Motor neuron (in vitro differentiated cells): ENCODE measurements at regions not wholly inside any gene's neighbourhood (a gene's known extent, or its start where the extent isn't known, plus 50 kb on each side); places are given as distances from the start of the nearest gene placed in this dataset.
"Not testable (repeated sequence)": the region's sequence is repeated elsewhere in the genome, so short reads cannot be mapped to it uniquely, and the experiment has no call there.

Experiments
- ATAC-seq, 8 experiments: fragments of 200-7000 bp; cut with Tn5 transposase; replicated peaks in 6 of 8; 2 replicates each; pipeline ENCODE4 v1.8.0; 2021; ENCODE audit warnings: mild to moderate bottlenecking in 8 of 8, moderate library complexity in 8 of 8
- H3K27ac ChIP-seq, 2 donors: fragments of 250-450 bp; sonication (Bioruptor Pico); 2 replicates each; pipeline ENCODE4 v1.9.0; 2021; ENCODE audit warnings: antibody characterized with exemption in 2 of 2, mild to moderate bottlenecking in 2 of 2, moderate library complexity in 1 of 2
- H3K4me1 ChIP-seq, 2 donors: fragments of 250-450 bp; sonication (Bioruptor Pico); replicated peaks in 1 of 2; 2 replicates each; pipeline ENCODE4 v1.6.1; 2021; ENCODE audit warnings: antibody characterized with exemption in 2 of 2, mild to moderate bottlenecking in 2 of 2, moderate library complexity in 1 of 2
- H3K4me3 ChIP-seq, 5 donors: fragments of 250-450 bp; sonication (Bioruptor Pico); 2 replicates each; pipeline ENCODE4 v1.9.0; 2021; ENCODE audit warnings: antibody characterized with exemption in 5 of 5, mild to moderate bottlenecking in 5 of 5, moderate library complexity in 4 of 5
- WGBS, 10 experiments: fragments of 450-650 bp; shearing (Covaris generic); methylation state at CpG; one replicate each; pipeline ENCODE4 v1.0.0; 2022; 5-methylcytosine and 5-hydroxymethylcytosine counted together
- in situ Hi-C, 9 experiments: fragments of 400-800 bp; cut with MboI; loops; one replicate each; pipeline ENCODE4 v1.15.0; 2021; ENCODE audit warnings: low sequenced_read_pairs in 9 of 9, low pct_unique_long_range_greater_than_20kb in 2 of 9; ENCODE audit not compliant: unreplicated experiment in 9 of 9

- Histone ChIP-seq H3K27ac (no peak overlapping the region), H3K4me3 (no peak overlapping the region), H3K4me1 (no peaks in the 10 kb centered on the region)
- peak in 3 of 8 experiments; percentile 90 to 98 (median 94) for ATAC-seq
- in situ Hi-C loops = no loop called here
- 0 to 18% (median 0%) methylated on average over 1 to 3 of the region's 4 CpGs; no CpG with 5 or more reads in 7 of the 10 experiments for WGBS, 10 experiments
Observed at GRCh38 chrX:47776292-47777006, 60.3 kb upstream of the ZNF81 start.

- in situ Hi-C loops = no loop called here
- no peaks in the 10 kb centered on the region for H3K4me1 ChIP-seq
- no peak overlapping the region for H3K4me3 ChIP-seq
- no peak for ATAC-seq
- 0 to 50% (median 7%) methylated on average over 1 of the region's 2 CpGs; no CpG with 5 or more reads in 6 of the 10 experiments for WGBS, 10 experiments
- H3K27ac ChIP-seq = no peak overlapping the region
Observed at GRCh38 chrX:47772764-47773163, 63.9 kb upstream of the ZNF81 start.

- no peak for ATAC-seq
- in situ Hi-C loops = no loop called here
- Histone ChIP-seq H3K27ac (no peak overlapping the region), H3K4me3 (no peak overlapping the region), H3K4me1 (no peaks in the 10 kb centered on the region)
- 0 to 83% (median 25%) methylated on average over 1 of the region's 1 CpG; no CpG with 5 or more reads in 6 of the 10 experiments for WGBS, 10 experiments
Observed at GRCh38 chrX:47771473-47771872, 65.2 kb upstream of the ZNF81 start.

- WGBS, 10 experiments = 17 to 100% (median 44%) methylated on average over 1 of the region's 1 CpG; no CpG with 5 or more reads in 7 of the 10 experiments
- H3K4me1 ChIP-seq, ATAC-seq, in situ Hi-C loops, H3K27ac ChIP-seq, H3K4me3 ChIP-seq: not testable (repeated sequence)
Observed at GRCh38 chrX:47762826-47763225, 73.9 kb upstream of the ZNF81 start.

- no peak for ATAC-seq
- in situ Hi-C loops = no loop called here
- no peak overlapping the region for H3K4me3 ChIP-seq
- WGBS, 10 experiments = 33 to 100% (median 65%) methylated on average over 3 to 7 of the region's 7 CpGs; no CpG with 5 or more reads in 6 of the 10 experiments
- H3K27ac ChIP-seq = no peak overlapping the region
- H3K4me1 ChIP-seq = no peaks in the 10 kb centered on the region
Observed at GRCh38 chrX:47752685-47753084, 84.0 kb upstream of the ZNF81 start.

- peak in 3 of 8 experiments; percentile 38 to 64 (median 49) for ATAC-seq
- no peak overlapping the region for H3K4me3 ChIP-seq
- H3K4me1 ChIP-seq = no peaks in the 10 kb centered on the region
- in situ Hi-C loops = no loop called here
- WGBS, 10 experiments = 20 to 60% (median 40%) methylated on average over 1 to 3 of the region's 6 CpGs; no CpG with 5 or more reads in 7 of the 10 experiments
- no peak overlapping the region for H3K27ac ChIP-seq
Observed at GRCh38 chrX:47751670-47752069, 85.0 kb upstream of the ZNF81 start.

GRCh38 chrX:47749185-47749967 is 87.3 kb upstream of the ZNF81 start:
- Histone ChIP-seq H3K4me3 (no peak overlapping the region), H3K4me1 (no peaks in the 10 kb centered on the region), H3K27ac (no peak overlapping the region)
- 0 to 80% (median 50%) methylated on average over 1 to 4 of the region's 7 CpGs; no CpG with 5 or more reads in 5 of the 10 experiments for WGBS, 10 experiments
- no peak for ATAC-seq
- in situ Hi-C loops = no loop called here

DNA sequence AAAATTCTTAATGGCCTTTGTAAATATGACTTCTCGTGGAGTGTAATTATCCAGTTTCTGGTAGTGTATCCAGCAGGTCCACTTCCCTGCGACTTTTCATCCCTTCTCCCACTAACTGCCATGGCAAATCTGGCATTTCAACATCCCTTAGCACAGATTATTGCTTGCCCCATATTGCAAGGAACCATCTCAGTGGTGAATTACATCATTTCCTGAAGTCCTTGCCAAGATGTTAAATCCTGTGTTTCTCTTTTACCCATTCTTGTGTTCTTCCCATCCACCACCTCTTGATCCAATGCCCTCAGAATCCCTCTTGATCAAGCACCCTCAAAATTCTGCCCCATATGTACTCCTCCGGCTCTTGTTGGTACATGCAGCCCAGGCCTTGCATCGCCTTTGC is 88.1 kb upstream of the ZNF81 start:
- in situ Hi-C loops = no loop called here
- no peak for ATAC-seq
- 20 to 100% (median 83%) methylated on average over 1 to 3 of the region's 4 CpGs; no CpG with 5 or more reads in 5 of the 10 experiments for WGBS, 10 experiments
- no peaks in the 10 kb centered on the region for H3K4me1 ChIP-seq
- no peak overlapping the region for H3K4me3 ChIP-seq
- no peak overlapping the region for H3K27ac ChIP-seq

DNA sequence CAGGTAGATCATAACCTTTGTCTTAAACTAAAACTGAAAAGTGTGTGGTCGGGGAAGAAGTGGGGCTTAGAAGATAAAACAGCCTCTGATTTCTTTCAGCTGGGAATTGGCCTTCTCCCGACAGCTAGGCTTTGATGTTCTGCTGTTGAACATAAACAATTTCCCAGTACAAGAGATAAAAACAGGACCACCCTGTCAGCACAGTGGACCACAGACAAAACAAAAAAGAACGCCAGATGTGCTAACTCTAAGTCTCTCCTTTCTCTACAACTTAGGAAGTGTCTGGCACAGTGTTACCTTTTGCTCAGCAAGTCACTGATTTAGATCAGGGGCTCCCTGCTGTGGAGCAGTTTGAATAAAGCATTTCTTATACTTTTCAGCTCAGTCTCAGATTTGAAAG is 87.5 kb upstream of the UXT start:
- in situ Hi-C loops = no loop called here
- Histone ChIP-seq H3K4me3 (no peak overlapping the region), H3K4me1 (no peaks in the 10 kb centered on the region), H3K27ac (no peak overlapping the region)
- 12 to 34% (median 27%) methylated on average over 1 to 3 of the region's 3 CpGs; no CpG with 5 or more reads in 6 of the 10 experiments for WGBS, 10 experiments
- no peak for ATAC-seq

- Histone ChIP-seq H3K4me3 (no peak overlapping the region), H3K27ac (no peak overlapping the region), H3K4me1 (no peaks in the 10 kb centered on the region)
- WGBS, 10 experiments = 44 to 83% methylated on average over 1 of the region's 1 CpG; no CpG with 5 or more reads in 8 of the 10 experiments
- no peak for ATAC-seq
- in situ Hi-C loops = no loop called here
Observed at GRCh38 chrX:47745416-47745815, 86.4 kb upstream of the UXT start.

DNA sequence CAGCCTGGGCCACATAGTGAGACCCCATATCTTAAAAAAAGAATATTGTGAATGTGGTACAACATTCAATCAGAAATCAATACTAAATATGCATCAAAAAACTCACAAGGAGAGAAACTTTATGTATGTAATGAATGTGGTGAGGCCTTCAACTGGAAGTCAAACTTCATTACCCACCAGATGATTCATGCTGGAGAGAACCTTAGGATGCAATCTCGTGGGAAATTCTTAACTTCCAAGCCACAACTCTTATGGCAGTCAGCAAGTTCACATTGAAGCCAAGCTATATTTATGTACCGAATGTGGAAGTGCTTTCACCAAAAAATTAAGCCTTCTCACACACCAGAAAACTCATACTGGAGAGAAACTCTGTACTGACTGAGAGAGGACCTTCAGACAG is 84.5 kb upstream of the UXT start:
- ATAC-seq = no peak
- in situ Hi-C loops = no loop called here
- Histone ChIP-seq H3K4me3 (no peak overlapping the region), H3K4me1 (no peaks in the 10 kb centered on the region), H3K27ac (no peak overlapping the region)
- 53 to 83% (median 66%) methylated on average over 1 to 2 of the region's 2 CpGs; no CpG with 5 or more reads in 6 of the 10 experiments for WGBS, 10 experiments

DNA sequence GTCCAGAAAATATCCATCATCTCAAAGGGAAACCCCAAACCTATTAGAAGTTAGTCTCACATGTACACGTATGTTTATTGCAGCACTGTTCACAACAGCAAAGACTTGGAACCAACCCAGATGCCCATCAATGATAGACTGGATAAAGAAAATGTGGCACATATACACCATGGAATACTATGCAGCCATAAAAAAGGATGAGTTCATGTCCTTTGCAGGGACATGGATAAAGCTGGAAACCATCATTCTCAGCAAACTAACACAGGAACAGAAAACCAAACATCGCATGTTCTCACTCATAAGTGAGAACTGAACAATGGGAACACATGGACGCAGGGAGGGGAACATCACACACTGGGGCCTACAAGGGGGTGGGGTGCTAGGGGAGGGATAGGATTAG is 79.9 kb upstream of the UXT start:
- ATAC-seq, in situ Hi-C loops, H3K4me3 ChIP-seq, H3K27ac ChIP-seq, H3K4me1 ChIP-seq: not testable (repeated sequence)
- WGBS, 10 experiments = 100% methylated on average over 1 of the region's 3 CpGs; no CpG with 5 or more reads in 8 of the 10 experiments

DNA sequence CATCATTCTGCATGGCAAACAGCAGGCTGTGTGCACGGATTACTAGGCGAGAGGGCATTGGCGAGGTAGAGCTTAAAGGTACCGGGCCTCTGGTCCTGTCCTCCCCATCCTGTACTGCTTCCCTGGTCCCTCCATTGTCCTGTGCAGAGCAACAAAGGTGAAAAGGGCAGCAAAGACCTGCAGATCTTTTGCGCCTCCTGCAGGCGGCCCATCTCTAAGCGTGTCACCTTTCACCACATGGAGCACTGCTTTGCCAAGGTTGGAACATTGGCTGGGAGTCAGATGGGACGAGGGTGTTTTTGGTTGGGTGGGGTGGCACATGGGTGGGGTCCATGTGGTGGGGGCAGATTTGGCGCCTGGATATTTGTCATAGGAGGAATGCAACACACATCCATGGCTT is 64.7 kb upstream of the UXT start:
- WGBS, 10 experiments = 67% methylated on average over 7 of the region's 9 CpGs; no CpG with 5 or more reads in 9 of the 10 experiments
- ATAC-seq = no peak
- no peak overlapping the region for H3K4me3 ChIP-seq
- in situ Hi-C loops = no loop called here
- H3K27ac ChIP-seq = no peak overlapping the region
- no peaks in the 10 kb centered on the region for H3K4me1 ChIP-seq
